GM12872 (cell line): ENCODE measurements at regions not wholly inside any gene's neighbourhood (a gene's known extent, or its start where the extent isn't known, plus 50 kb on each side); places are given as distances from the start of the nearest gene placed in this dataset.
A peak's percentile ranks its signal among the peaks of the same experiment; 100 is the strongest.

ENCODE experiments used
- TF ChIP-seq, protein P1 (sequence below): IDR thresholded peaks from 3 replicates; pipeline ENCODE4 v1.5.1; 2011; ENCODE audit warnings: low read depth, mild to moderate bottlenecking, low read length, moderate library complexity; ENCODE audit not compliant: insufficient read depth

DNA sequence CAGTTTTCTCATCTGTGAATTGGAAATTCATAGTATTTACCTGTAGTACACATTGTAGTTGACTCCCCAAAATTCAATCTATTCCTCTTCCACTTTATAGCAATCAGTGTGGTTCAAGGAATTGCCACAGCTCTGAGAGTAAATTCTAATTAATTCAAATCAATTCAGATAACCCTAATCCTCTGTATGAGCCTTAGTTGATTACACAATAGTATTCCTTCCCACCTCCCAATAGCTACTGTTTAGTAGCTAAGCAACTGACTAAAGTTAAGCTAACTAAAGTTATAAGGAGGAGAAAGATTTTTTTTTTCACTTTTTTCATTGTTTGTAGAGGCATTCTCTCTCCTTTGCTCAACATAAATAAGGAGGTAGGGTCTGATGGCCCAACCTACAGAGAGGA, 77.5 kb downstream of the ARRDC3 start:
- TF ChIP-seq, protein P1, sequence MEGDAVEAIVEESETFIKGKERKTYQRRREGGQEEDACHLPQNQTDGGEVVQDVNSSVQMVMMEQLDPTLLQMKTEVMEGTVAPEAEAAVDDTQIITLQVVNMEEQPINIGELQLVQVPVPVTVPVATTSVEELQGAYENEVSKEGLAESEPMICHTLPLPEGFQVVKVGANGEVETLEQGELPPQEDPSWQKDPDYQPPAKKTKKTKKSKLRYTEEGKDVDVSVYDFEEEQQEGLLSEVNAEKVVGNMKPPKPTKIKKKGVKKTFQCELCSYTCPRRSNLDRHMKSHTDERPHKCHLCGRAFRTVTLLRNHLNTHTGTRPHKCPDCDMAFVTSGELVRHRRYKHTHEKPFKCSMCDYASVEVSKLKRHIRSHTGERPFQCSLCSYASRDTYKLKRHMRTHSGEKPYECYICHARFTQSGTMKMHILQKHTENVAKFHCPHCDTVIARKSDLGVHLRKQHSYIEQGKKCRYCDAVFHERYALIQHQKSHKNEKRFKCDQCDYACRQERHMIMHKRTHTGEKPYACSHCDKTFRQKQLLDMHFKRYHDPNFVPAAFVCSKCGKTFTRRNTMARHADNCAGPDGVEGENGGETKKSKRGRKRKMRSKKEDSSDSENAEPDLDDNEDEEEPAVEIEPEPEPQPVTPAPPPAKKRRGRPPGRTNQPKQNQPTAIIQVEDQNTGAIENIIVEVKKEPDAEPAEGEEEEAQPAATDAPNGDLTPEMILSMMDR: no peak

DNA sequence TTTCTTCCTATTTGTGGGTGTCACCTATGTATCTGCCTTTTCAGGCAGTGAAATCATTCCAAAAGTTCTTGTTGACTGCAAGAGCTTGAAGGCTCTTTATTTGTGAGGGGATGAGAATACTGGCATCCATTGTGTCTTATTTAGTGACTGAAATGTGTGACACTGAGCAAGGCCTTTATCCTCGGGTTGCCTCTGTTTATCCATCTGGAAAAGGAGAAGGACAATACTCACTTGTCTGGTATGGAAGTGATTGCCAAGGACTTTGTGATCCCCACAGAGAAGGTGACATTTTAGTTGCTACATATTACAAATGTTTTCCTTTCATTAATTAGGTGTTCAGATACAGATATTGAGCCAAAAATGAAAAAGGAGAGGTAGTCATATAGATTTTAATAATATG, 80.2 kb downstream of the ARRDC3 start:
- TF ChIP-seq, protein P1: no peak

DNA sequence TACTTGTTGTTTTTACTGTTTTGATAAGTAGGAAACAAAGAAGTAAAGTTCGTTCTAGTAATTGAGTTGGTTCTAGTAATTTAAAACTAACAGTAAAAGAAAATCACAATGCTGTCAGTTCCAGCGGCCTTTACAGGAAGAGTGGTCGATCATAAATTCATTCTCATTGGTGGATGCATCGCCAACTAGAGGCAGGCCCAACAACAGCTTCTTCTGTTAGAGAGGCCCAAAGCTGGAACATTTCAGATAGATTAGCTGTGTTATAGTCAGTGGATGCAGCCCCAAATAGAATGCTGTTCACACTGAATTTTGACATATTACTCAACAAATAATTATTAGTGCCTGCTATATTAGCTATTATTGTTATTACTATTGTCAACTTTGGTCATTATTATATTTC, 80.8 kb downstream of the ARRDC3 start:
- TF ChIP-seq, protein P1: peak; percentile 31; the same call in 1 of the 3 replicates

DNA sequence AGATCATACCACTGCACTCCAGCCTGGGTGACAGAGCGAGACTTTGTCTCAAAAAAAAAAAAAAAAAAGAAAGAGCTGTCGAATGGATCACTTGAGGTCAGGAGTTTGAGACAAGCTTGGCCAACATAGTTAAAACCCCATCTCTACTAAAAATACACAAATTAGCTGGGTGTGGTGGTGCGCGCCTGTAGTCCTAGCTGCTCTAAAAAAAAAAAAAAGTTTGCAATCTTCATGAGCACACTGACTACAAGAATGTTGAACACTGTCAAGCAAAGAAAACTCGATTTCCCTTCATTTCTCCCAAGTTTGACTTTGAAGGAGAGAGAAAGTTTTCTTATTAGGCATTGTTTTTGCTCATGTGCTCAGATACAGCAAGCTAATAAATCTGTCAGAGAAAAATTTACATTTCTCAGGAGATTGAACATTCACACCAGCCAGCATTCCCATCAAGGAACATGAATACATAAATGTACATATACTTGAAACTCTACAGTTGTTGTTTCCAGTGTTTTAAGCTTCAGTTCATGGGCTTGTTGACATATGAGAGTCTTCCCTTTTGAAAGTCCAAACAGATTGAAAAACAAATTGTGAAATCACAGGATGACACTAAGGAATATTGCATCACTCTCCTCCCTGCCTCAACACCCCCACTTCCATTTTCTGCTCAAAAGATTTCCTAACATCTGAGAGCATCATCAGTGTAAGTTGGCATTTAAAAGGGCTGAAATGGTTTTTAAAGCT, 81.8 kb downstream of the ARRDC3 start:
- TF ChIP-seq, protein P1: no peak

DNA sequence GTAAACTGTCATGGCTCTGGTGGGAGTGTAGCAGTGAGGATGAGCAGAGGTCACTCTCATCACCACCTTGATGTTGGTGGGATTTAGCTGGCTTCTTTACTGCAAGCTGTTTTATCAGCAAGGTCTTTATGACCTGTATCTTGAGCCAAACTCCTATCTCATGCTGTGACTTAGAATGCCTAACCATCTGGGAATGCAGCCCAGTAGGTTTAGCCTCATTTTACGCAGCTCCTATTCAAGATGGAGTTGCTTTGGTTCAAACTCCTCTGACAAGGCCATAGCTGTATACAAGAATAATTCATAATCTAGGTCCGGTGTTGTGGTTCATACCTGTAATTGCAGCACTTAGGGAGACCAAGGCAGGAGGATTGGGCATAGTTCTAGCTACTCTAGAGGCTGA, 85.1 kb downstream of the ARRDC3 start:
- TF ChIP-seq, protein P1: no peak

DNA sequence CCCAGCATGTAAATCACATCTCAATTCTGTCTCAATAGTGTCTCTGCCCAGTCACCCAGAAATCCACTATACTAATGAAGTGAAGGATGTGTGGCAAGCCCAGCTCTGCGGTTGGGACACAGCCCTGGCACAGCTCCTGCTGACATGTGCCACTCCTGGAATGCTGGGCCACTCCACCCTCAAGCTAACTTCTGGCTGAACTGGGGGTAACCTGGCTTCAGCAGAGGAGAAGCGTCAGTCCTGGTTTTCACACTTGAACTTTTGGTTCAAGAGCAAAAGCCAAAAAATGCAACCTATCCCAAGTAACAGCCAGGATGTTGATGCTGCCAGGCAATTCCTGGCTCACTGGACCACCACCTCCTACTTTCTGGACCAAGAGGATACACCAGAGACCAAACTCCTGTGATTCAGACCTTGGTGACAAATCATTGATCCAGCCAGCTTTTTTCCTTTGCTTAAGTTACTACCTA, 86.4 kb downstream of the ARRDC3 start:
- TF ChIP-seq, protein P1: no peak

DNA sequence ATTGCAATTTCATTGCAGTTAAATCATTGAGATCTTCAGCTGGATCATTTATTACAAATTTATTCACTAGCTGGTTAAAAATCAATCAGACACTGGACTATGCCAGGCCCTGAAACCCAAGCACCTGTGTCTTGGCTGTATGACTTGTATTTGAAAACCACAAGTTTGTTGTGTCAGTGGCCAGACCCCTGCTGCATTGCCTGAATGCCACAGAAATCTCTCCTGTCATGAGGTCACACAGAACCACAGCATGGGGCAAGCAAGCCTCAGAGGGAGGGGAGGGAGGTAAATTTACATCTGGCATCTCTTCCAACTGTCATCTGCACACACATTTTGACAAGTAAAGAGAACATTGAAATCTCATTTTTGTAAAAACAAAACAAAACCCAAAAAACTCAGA, 90.0 kb downstream of the ARRDC3 start:
- TF ChIP-seq, protein P1: no peak
